ENCODE measurements at regions not wholly inside any gene's neighbourhood (a gene's known extent, or its start where the extent isn't known, plus 50 kb on each side); places are given as distances from the start of the nearest gene placed in this dataset.

DNA sequence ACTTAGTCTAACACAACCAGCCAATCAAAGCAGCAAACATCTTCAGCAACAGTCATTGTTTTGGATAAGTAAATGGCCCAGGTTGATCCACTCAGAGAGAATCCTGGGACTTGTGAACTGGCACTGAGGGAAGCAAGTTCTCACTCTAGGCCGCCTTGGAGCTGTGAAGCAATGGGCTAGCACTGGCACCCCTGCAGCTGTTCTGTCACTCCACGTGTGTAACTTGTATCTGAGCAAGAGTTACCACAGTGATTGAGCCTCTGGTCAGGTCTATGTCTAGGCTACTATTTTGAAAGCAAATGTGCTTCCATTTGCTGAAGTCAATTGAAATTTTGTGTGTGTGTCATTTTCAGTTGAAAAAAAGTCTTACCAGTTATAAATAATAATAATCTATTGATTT is 57.2 kb upstream of the HS3ST1 start:
- Histone ChIP-seq H3K27me3 (ENCODE audit: insufficient read depth in 3 of 3, low read length in 2 of 3) (no peaks in the 10 kb centered on the region), H3K27ac (no peak overlapping the region)
- no peak for ATAC-seq

DNA sequence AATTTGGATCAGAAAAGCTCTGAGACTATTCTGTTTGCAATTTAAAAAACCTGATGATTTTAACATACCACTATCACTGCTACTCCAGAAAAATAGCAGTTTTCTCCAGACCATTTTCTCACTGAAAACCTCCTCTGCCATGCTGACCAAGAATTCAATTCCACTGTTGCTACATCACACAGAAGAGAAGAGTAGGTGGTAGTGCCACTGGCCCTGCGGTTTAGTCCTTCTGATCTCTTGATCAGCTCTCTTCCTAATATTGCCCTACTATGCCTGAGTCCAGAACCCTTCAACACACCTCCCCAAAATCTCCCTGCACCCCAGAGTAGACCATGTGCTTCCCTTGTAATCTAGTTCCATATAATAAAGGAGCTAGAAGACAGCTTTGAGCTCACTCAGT is 55.8 kb upstream of the HS3ST1 start:
- intact Hi-C loops (cut with DNase I), result no loop called here
- TF ChIP-seq CTCF (IDR thresholded peaks at IDR 0.05), result no peak
- H3K4me1 ChIP-seq, result no peaks in the 10 kb centered on the region

More for the DNA sequence above, 57.2 kb upstream of the HS3ST1 start:
- WGBS, 3 donors, result 48 to 66% (median 56%) methylated on average over 2 of the region's 2 CpGs
- no peak overlapping the region for H3K4me3 ChIP-seq
- no peaks in the 10 kb centered on the region for H3K36me3 ChIP-seq (ENCODE audit: insufficient read depth in 1 of 2, low read depth in 1 of 2)
- intact Hi-C loops (cut with DNase I), result no loop called here
- no peaks in the 10 kb centered on the region for H3K9me3 ChIP-seq
- TF ChIP-seq CTCF (IDR thresholded peaks at IDR 0.05), result no peak
- DNase-seq, result no peak
- no peaks in the 10 kb centered on the region for H3K4me1 ChIP-seq

DNA sequence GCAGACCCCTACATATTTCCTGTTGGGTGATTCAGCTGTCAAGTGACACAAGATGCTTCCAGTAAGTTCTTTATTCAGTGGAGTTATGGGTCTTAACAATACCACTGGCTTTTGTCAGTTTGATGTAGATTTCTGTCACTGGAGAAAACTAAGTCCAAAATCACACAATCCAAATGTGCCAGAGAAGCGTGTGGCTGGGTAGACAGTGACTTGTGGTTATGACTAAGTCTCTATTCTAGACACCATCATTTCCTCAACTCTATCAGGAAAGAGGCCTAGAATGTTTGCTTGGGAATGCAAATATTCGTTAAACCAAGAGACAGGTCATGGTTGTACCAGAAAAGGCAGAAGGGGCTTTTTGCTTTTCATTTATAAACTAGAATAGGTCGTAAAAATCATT is 54.4 kb upstream of the HS3ST1 start:
- WGBS, 3 donors, result 54 to 63% (median 60%) methylated on average over 3 of the region's 3 CpGs
- intact Hi-C loops (cut with DNase I), result no loop called here
- ATAC-seq (no peak), DNase-seq (no peak)
- H3K4me3 ChIP-seq, result no peak overlapping the region
- H3K27ac ChIP-seq, result no peak overlapping the region
- TF ChIP-seq CTCF (IDR thresholded peaks at IDR 0.05), result no peak
- no peaks in the 10 kb centered on the region for H3K4me1 ChIP-seq
- no peaks in the 10 kb centered on the region for H3K9me3 ChIP-seq
- H3K27me3 ChIP-seq (ENCODE audit: insufficient read depth in 3 of 3, low read length in 2 of 3), result no peaks in the 10 kb centered on the region
- H3K36me3 ChIP-seq (ENCODE audit: insufficient read depth in 1 of 2, low read depth in 1 of 2), result no peaks in the 10 kb centered on the region

More for the DNA sequence above, 55.8 kb upstream of the HS3ST1 start:
- 86 to 92% (median 91%) methylated on average over 1 of the region's 1 CpG for WGBS, 3 donors
- no peaks in the 10 kb centered on the region for H3K27me3 ChIP-seq (ENCODE audit: insufficient read depth in 3 of 3, low read length in 2 of 3)
- H3K9me3 ChIP-seq, result no peaks in the 10 kb centered on the region
- DNase-seq (no peak), ATAC-seq (no peak)
- no peaks in the 10 kb centered on the region for H3K36me3 ChIP-seq (ENCODE audit: insufficient read depth in 1 of 2, low read depth in 1 of 2)
- H3K4me3 ChIP-seq, result no peak overlapping the region
- H3K27ac ChIP-seq, result no peak overlapping the region

GRCh38 chr4:11480683-11481082 is 52.0 kb upstream of the HS3ST1 start:
- H3K9me3 ChIP-seq, result no peaks in the 10 kb centered on the region
- no peak for DNase-seq

More at GRCh38 chr4:11480683-11481082, 52.0 kb upstream of the HS3ST1 start:
- Histone ChIP-seq H3K4me3 (no peak overlapping the region), H3K27ac (no peak overlapping the region), H3K27me3 (ENCODE audit: insufficient read depth in 3 of 3, low read length in 2 of 3) (no peaks in the 10 kb centered on the region), H3K36me3 (ENCODE audit: insufficient read depth in 1 of 2, low read depth in 1 of 2) (no peaks in the 10 kb centered on the region), H3K4me1 (no peaks in the 10 kb centered on the region)
- WGBS, 3 donors, result 59 to 74% (median 64%) methylated on average over 2 of the region's 2 CpGs
- peak in 1 of 4 donors; percentile 41 for ATAC-seq
- intact Hi-C loops (cut with DNase I), result no loop called here
- no peak for TF ChIP-seq CTCF (IDR thresholded peaks at IDR 0.05)
